ENCODE measurements at regions not wholly inside any gene's neighbourhood (a gene's known extent, or its start where the extent isn't known, plus 50 kb on each side); places are given as distances from the start of the nearest gene placed in this dataset.
"Not testable (repeated sequence)": the region's sequence is repeated elsewhere in the genome, so short reads cannot be mapped to it uniquely, and the experiment has no call there.

DNA sequence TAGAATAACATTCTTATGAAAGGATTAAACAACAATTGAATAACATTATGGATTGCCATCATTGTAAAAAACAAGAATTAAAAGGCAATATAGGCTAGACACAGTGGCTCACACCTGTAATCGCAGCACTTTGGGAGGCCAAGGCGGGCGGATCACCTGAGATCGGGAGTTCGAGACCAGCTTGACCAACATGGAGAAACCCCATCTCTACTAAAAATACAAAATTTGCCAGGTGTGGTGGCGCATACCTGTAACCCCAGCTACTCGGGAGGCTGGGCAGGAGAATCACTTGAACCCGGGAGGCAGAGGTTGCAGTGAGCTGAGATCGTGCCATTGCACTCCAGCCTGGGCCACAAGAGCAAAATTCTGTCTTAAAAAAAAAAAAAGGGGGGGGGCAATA is 63.2 kb downstream of the OR2B2 start:
- H2AFZ ChIP-seq; H4K20me1 ChIP-seq (replicated peaks; ENCODE audit: insufficient read depth); DNase-seq (ENCODE audit: low spot score); H3K36me3 Mint-ChIP-seq (ENCODE audit: low read depth); H3K9me2 ChIP-seq (ENCODE audit: insufficient read depth); H3K4me2 ChIP-seq; H3F3A ChIP-seq (replicated peaks; ENCODE audit: low read depth); H3K79me2 ChIP-seq (replicated peaks; ENCODE audit: insufficient read depth); H3K4me3 Mint-ChIP-seq; H3K4me3 ChIP-seq; H3K36me3 ChIP-seq (ENCODE audit: insufficient read depth); H3K4me1 ChIP-seq (ENCODE audit: insufficient read depth); H3K27me3 Mint-ChIP-seq (ENCODE audit: insufficient read depth, low read depth, poor library complexity); ATAC-seq; H3K27ac ChIP-seq (ENCODE audit: low read depth); H3K27ac Mint-ChIP-seq; H3K9me3 Mint-ChIP-seq; H3K27me3 ChIP-seq (ENCODE audit: insufficient read depth): not testable (repeated sequence)
- H3K4me1 Mint-ChIP-seq: peaks cover 12% of the 10 kb centered on the region

DNA sequence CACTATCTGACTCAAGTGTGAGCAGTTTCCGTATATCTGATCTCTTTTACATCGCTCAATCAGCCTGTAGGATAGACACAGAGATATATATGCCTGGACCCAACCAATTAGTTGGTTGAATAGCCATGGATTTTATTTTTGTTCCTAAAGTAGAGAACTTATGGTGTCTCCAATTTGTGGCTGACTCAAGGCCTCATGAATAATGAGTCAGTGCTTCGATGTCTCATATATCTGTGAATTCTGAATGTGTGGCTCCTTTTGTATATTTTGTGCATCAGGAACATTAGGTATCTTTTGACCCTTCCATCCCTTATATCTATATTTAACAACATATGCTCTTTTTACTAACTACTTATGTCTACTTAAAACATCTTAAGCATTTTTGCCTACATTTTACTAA is 64.5 kb downstream of the OR2B2 start:
- Histone ChIP-seq H3K36me3 (ENCODE audit: insufficient read depth) (no peaks in the 10 kb centered on the region), H3K27me3 (ENCODE audit: insufficient read depth) (no peaks in the 10 kb centered on the region), H3K27ac (ENCODE audit: low read depth) (no peak overlapping the region), H2AFZ (no peak overlapping the region), H3K9me2 (ENCODE audit: insufficient read depth) (no peaks in the 10 kb centered on the region), H3K4me2 (no peak overlapping the region), H3F3A (replicated peaks; ENCODE audit: low read depth) (no peaks in the 10 kb centered on the region), H3K79me2 (replicated peaks; ENCODE audit: insufficient read depth) (no peaks in the 10 kb centered on the region), H4K20me1 (replicated peaks; ENCODE audit: insufficient read depth) (no peaks in the 10 kb centered on the region), H3K4me1 (ENCODE audit: insufficient read depth) (no peaks in the 10 kb centered on the region), H3K4me3 (no peak overlapping the region)
- no peaks in the 10 kb centered on the region for H3K36me3 Mint-ChIP-seq (ENCODE audit: low read depth)
- H3K27me3 Mint-ChIP-seq (ENCODE audit: insufficient read depth, low read depth, poor library complexity): peaks cover 3% of the 10 kb centered on the region
- DNase-seq (ENCODE audit: low spot score): no peak
- no peak overlapping the region for H3K27ac Mint-ChIP-seq
- no peak overlapping the region for H3K4me3 Mint-ChIP-seq
- TF ChIP-seq EZH2 (IDR thresholded peaks at IDR 0.05; ENCODE audit: low read depth, unreplicated experiment) (no peak), JUNB (IDR thresholded peaks at IDR 0.05; ENCODE audit: unreplicated experiment) (no peak), STAT1 (IDR thresholded peaks at IDR 0.05; ENCODE audit: unreplicated experiment) (no peak), ETS1 (IDR thresholded peaks at IDR 0.05) (no peak), CREB1 (CRISPR knock-in tag; IDR thresholded peaks at IDR 0.05; ENCODE audit: low read depth) (no peak), CTCF (conservative IDR thresholded peaks at IDR 0.05; ENCODE audit: low read depth in 2 of 2) (no peak), EZH2phosphoT487 (IDR thresholded peaks at IDR 0.05; ENCODE audit: unreplicated experiment) (no peak)
- TF ChIP-seq, protein P1, sequence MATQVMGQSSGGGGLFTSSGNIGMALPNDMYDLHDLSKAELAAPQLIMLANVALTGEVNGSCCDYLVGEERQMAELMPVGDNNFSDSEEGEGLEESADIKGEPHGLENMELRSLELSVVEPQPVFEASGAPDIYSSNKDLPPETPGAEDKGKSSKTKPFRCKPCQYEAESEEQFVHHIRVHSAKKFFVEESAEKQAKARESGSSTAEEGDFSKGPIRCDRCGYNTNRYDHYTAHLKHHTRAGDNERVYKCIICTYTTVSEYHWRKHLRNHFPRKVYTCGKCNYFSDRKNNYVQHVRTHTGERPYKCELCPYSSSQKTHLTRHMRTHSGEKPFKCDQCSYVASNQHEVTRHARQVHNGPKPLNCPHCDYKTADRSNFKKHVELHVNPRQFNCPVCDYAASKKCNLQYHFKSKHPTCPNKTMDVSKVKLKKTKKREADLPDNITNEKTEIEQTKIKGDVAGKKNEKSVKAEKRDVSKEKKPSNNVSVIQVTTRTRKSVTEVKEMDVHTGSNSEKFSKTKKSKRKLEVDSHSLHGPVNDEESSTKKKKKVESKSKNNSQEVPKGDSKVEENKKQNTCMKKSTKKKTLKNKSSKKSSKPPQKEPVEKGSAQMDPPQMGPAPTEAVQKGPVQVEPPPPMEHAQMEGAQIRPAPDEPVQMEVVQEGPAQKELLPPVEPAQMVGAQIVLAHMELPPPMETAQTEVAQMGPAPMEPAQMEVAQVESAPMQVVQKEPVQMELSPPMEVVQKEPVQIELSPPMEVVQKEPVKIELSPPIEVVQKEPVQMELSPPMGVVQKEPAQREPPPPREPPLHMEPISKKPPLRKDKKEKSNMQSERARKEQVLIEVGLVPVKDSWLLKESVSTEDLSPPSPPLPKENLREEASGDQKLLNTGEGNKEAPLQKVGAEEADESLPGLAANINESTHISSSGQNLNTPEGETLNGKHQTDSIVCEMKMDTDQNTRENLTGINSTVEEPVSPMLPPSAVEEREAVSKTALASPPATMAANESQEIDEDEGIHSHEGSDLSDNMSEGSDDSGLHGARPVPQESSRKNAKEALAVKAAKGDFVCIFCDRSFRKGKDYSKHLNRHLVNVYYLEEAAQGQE (IDR thresholded peaks at IDR 0.05; ENCODE audit: unreplicated experiment): no peak
- TF ChIP-seq, protein P2, sequence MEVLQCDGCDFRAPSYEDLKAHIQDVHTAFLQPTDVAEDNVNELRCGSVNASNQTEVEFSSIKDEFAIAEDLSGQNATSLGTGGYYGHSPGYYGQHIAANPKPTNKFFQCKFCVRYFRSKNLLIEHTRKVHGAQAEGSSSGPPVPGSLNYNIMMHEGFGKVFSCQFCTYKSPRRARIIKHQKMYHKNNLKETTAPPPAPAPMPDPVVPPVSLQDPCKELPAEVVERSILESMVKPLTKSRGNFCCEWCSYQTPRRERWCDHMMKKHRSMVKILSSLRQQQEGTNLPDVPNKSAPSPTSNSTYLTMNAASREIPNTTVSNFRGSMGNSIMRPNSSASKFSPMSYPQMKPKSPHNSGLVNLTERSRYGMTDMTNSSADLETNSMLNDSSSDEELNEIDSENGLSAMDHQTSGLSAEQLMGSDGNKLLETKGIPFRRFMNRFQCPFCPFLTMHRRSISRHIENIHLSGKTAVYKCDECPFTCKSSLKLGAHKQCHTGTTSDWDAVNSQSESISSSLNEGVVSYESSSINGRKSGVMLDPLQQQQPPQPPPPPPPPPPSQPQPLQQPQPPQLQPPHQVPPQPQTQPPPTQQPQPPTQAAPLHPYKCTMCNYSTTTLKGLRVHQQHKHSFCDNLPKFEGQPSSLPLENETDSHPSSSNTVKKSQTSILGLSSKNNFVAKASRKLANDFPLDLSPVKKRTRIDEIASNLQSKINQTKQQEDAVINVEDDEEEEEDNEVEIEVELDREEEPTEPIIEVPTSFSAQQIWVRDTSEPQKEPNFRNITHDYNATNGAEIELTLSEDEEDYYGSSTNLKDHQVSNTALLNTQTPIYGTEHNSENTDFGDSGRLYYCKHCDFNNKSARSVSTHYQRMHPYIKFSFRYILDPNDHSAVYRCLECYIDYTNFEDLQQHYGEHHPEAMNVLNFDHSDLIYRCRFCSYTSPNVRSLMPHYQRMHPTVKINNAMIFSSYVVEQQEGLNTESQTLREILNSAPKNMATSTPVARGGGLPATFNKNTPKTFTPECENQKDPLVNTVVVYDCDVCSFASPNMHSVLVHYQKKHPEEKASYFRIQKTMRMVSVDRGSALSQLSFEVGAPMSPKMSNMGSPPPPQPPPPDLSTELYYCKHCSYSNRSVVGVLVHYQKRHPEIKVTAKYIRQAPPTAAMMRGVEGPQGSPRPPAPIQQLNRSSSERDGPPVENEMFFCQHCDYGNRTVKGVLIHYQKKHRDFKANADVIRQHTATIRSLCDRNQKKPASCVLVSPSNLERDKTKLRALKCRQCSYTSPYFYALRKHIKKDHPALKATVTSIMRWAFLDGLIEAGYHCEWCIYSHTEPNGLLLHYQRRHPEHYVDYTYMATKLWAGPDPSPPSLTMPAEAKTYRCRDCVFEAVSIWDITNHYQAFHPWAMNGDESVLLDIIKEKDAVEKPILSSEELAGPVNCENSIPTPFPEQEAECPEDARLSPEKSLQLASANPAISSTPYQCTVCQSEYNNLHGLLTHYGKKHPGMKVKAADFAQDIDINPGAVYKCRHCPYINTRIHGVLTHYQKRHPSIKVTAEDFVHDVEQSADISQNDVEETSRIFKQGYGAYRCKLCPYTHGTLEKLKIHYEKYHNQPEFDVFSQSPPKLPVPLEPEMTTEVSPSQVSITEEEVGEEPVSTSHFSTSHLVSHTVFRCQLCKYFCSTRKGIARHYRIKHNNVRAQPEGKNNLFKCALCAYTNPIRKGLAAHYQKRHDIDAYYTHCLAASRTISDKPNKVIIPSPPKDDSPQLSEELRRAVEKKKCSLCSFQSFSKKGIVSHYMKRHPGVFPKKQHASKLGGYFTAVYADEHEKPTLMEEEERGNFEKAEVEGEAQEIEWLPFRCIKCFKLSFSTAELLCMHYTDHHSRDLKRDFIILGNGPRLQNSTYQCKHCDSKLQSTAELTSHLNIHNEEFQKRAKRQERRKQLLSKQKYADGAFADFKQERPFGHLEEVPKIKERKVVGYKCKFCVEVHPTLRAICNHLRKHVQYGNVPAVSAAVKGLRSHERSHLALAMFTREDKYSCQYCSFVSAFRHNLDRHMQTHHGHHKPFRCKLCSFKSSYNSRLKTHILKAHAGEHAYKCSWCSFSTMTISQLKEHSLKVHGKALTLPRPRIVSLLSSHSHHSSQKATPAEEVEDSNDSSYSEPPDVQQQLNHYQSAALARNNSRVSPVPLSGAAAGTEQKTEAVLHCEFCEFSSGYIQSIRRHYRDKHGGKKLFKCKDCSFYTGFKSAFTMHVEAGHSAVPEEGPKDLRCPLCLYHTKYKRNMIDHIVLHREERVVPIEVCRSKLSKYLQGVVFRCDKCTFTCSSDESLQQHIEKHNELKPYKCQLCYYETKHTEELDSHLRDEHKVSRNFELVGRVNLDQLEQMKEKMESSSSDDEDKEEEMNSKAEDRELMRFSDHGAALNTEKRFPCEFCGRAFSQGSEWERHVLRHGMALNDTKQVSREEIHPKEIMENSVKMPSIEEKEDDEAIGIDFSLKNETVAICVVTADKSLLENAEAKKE (CRISPR knock-in tag; IDR thresholded peaks at IDR 0.05): no peak
- H3K4me1 Mint-ChIP-seq: peaks cover 12% of the 10 kb centered on the region
- H3K9me3 Mint-ChIP-seq: no peaks in the 10 kb centered on the region
- no peak for ATAC-seq
